GM23248 (cell line): ENCODE measurements at regions not wholly inside any gene's neighbourhood (a gene's known extent, or its start where the extent isn't known, plus 50 kb on each side); places are given as distances from the start of the nearest gene placed in this dataset.

ENCODE experiments used
- EZH2 ChIP-seq: fragments of 200-600 bp; sonication (generic); IDR thresholded peaks from 2 replicates; pipeline ENCODE4 v1.6.1; 2018; ENCODE audit warnings: antibody characterized with exemption, mild to moderate bottlenecking; ENCODE audit not compliant: insufficient read depth, poor library complexity, severe bottlenecking
- EZH2phosphoT487 ChIP-seq: fragments of 200-600 bp; sonication (generic); IDR thresholded peaks from 2 replicates; pipeline ENCODE4 v1.6.1; 2018; ENCODE audit warnings: antibody characterized with exemption, moderate library complexity, mild to moderate bottlenecking, low read depth; ENCODE audit not compliant: insufficient read depth

GRCh38 chr16:64416216-64417005 is 705.5 kb downstream of the CDH11 start:
- TF ChIP-seq EZH2phosphoT487: no peak
- TF ChIP-seq EZH2: no peak
